ENCODE measurements at regions not wholly inside any gene's neighbourhood (a gene's known extent, or its start where the extent isn't known, plus 50 kb on each side); places are given as distances from the start of the nearest gene placed in this dataset.

DNA sequence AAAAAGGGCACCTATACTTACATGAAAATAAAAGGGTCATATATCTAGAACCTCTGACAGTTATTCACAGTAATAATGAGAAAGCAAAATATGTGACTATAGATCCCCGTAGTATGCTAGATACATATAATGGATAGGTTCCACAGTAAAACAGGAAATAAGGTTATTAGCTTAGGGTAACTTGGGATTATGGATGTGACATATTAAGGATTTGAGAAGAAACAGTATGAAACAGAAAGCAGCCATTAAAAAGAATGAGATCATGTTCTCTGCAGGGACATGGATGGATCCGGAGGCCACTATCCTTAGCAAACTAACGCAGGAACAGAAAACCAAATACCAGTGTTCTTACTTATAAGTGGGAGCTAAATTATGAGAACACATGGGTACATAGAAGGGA, 1547.3 kb downstream of the BRINP3 start:
- TF ChIP-seq RAD21 (conservative IDR thresholded peaks at IDR 0.05) (no peak), POLR2AphosphoS5 (IDR thresholded peaks at IDR 0.05) (no peak), EZH2 (IDR thresholded peaks at IDR 0.05; ENCODE audit: borderline replicate concordance, insufficient read depth, low read length, poor library complexity, severe bottlenecking) (no peak), EP300 (conservative IDR thresholded peaks at IDR 0.05; ENCODE audit: poor library complexity, severe bottlenecking) (no peak)
- TF ChIP-seq, protein P1, sequence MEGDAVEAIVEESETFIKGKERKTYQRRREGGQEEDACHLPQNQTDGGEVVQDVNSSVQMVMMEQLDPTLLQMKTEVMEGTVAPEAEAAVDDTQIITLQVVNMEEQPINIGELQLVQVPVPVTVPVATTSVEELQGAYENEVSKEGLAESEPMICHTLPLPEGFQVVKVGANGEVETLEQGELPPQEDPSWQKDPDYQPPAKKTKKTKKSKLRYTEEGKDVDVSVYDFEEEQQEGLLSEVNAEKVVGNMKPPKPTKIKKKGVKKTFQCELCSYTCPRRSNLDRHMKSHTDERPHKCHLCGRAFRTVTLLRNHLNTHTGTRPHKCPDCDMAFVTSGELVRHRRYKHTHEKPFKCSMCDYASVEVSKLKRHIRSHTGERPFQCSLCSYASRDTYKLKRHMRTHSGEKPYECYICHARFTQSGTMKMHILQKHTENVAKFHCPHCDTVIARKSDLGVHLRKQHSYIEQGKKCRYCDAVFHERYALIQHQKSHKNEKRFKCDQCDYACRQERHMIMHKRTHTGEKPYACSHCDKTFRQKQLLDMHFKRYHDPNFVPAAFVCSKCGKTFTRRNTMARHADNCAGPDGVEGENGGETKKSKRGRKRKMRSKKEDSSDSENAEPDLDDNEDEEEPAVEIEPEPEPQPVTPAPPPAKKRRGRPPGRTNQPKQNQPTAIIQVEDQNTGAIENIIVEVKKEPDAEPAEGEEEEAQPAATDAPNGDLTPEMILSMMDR (IDR thresholded peaks at IDR 0.05; ENCODE audit: poor library complexity, severe bottlenecking) = no peak
- TF ChIP-seq, protein P2, sequence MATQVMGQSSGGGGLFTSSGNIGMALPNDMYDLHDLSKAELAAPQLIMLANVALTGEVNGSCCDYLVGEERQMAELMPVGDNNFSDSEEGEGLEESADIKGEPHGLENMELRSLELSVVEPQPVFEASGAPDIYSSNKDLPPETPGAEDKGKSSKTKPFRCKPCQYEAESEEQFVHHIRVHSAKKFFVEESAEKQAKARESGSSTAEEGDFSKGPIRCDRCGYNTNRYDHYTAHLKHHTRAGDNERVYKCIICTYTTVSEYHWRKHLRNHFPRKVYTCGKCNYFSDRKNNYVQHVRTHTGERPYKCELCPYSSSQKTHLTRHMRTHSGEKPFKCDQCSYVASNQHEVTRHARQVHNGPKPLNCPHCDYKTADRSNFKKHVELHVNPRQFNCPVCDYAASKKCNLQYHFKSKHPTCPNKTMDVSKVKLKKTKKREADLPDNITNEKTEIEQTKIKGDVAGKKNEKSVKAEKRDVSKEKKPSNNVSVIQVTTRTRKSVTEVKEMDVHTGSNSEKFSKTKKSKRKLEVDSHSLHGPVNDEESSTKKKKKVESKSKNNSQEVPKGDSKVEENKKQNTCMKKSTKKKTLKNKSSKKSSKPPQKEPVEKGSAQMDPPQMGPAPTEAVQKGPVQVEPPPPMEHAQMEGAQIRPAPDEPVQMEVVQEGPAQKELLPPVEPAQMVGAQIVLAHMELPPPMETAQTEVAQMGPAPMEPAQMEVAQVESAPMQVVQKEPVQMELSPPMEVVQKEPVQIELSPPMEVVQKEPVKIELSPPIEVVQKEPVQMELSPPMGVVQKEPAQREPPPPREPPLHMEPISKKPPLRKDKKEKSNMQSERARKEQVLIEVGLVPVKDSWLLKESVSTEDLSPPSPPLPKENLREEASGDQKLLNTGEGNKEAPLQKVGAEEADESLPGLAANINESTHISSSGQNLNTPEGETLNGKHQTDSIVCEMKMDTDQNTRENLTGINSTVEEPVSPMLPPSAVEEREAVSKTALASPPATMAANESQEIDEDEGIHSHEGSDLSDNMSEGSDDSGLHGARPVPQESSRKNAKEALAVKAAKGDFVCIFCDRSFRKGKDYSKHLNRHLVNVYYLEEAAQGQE (IDR thresholded peaks at IDR 0.05; ENCODE audit: borderline replicate concordance) = no peak
